Tibial nerve (tissue), 4 donors: ENCODE measurements at regions not wholly inside any gene's neighbourhood (a gene's known extent, or its start where the extent isn't known, plus 50 kb on each side); places are given as distances from the start of the nearest gene placed in this dataset.

ENCODE experiments used
- CTCF ChIP-seq, 5 experiments: fragments of 200-600 bp in 3 of 5; fragments of 450-650 bp in 2 of 5; sonication (generic) in 3 of 5; IDR thresholded peaks; one replicate each; pipeline ENCODE4 v1.5.1; 2016 to 2019; ENCODE audit warnings: antibody characterized with exemption in 5 of 5, mild to moderate bottlenecking in 3 of 5, moderate library complexity in 2 of 5
- EP300 ChIP-seq, 2 donors: sonication (generic); formaldehyde crosslinking; IDR thresholded peaks; one replicate each; pipeline ENCODE4 v1.6.1; 2017; ENCODE audit warnings: antibody characterized with exemption in 2 of 2, mild to moderate bottlenecking in 1 of 2
- POLR2A ChIP-seq, 2 donors: fragments of 450-650 bp; IDR thresholded peaks; one replicate each; pipeline ENCODE4 v1.6.1; 2017; ENCODE audit warnings: antibody characterized with exemption in 2 of 2, mild to moderate bottlenecking in 2 of 2, moderate library complexity in 2 of 2

GRCh38 chrX:43556207-43556606 is 99.9 kb upstream of the MAOA start:
- no peak for TF ChIP-seq CTCF (IDR thresholded peaks at IDR 0.05)
- TF ChIP-seq POLR2A (IDR thresholded peaks at IDR 0.05), result no peak
- TF ChIP-seq EP300 (IDR thresholded peaks at IDR 0.05), result no peak
